ENCODE measurements at regions not wholly inside any gene's neighbourhood (a gene's known extent, or its start where the extent isn't known, plus 50 kb on each side); places are given as distances from the start of the nearest gene placed in this dataset.

DNA sequence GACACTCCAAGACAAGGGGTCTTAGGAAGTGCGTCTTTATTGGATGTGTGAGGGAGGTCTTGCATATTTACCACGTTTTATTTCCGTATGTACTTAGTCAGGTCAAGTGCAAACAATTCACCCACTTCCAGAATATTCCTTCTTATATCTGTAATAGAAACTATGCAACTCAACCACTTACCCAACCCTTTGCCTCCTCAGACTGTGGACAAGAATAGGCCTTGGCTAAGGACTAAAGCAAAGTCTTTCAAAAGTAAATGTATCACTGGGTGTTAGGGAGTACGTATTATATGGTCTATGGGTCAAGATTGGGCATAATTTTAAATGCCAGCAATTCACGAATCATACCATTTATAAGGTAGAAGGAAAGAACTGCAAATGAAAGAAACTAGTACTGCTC lies 484.8 kb downstream of the MBD2 start:
- H3K9me3 Mint-ChIP-seq = no peaks in the 10 kb centered on the region
- no peak overlapping the region for H3K4me3 Mint-ChIP-seq
- no peak for DNase-seq (ENCODE audit: low spot score in 2 of 2, unreplicated experiment in 2 of 2)
- H3K36me3 Mint-ChIP-seq = no peaks in the 10 kb centered on the region
- TF ChIP-seq, protein P1, sequence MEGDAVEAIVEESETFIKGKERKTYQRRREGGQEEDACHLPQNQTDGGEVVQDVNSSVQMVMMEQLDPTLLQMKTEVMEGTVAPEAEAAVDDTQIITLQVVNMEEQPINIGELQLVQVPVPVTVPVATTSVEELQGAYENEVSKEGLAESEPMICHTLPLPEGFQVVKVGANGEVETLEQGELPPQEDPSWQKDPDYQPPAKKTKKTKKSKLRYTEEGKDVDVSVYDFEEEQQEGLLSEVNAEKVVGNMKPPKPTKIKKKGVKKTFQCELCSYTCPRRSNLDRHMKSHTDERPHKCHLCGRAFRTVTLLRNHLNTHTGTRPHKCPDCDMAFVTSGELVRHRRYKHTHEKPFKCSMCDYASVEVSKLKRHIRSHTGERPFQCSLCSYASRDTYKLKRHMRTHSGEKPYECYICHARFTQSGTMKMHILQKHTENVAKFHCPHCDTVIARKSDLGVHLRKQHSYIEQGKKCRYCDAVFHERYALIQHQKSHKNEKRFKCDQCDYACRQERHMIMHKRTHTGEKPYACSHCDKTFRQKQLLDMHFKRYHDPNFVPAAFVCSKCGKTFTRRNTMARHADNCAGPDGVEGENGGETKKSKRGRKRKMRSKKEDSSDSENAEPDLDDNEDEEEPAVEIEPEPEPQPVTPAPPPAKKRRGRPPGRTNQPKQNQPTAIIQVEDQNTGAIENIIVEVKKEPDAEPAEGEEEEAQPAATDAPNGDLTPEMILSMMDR (IDR thresholded peaks at IDR 0.05; ENCODE audit: unreplicated experiment) = no peak
- no peaks in the 10 kb centered on the region for H3K4me1 Mint-ChIP-seq
- no peaks in the 10 kb centered on the region for H3K27me3 Mint-ChIP-seq (ENCODE audit: low read depth)
- H3K27ac Mint-ChIP-seq = no peak overlapping the region

DNA sequence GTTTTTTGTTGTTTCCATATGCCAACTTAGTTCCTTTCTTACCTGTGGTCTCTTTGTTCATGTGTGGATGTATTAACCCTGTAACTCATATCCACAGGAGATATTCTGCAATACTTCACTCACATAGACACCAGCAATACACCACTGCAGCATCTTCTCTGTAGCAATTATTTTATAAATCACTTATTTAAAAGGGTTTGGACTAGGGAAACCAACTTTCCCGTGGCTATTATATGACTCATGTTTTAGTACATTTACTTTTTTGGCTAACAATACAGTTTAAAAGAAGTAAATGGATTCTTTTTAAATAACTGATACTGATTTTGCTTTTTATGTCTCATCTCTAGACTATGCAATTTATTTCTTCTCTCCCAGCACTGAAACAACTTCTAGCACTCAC lies 488.9 kb downstream of the MBD2 start:
- DNase-seq (ENCODE audit: low spot score in 2 of 2, unreplicated experiment in 2 of 2) = no peak
- H3K9me3 Mint-ChIP-seq = peaks cover 5% of the 10 kb centered on the region
- H3K36me3 Mint-ChIP-seq = no peaks in the 10 kb centered on the region
- no peak overlapping the region for H3K27ac Mint-ChIP-seq
- H3K4me1 Mint-ChIP-seq = no peaks in the 10 kb centered on the region
- no peak overlapping the region for H3K4me3 Mint-ChIP-seq
- no peaks in the 10 kb centered on the region for H3K27me3 Mint-ChIP-seq (ENCODE audit: low read depth)
- TF ChIP-seq, protein P1 (IDR thresholded peaks at IDR 0.05; ENCODE audit: unreplicated experiment) = no peak

DNA sequence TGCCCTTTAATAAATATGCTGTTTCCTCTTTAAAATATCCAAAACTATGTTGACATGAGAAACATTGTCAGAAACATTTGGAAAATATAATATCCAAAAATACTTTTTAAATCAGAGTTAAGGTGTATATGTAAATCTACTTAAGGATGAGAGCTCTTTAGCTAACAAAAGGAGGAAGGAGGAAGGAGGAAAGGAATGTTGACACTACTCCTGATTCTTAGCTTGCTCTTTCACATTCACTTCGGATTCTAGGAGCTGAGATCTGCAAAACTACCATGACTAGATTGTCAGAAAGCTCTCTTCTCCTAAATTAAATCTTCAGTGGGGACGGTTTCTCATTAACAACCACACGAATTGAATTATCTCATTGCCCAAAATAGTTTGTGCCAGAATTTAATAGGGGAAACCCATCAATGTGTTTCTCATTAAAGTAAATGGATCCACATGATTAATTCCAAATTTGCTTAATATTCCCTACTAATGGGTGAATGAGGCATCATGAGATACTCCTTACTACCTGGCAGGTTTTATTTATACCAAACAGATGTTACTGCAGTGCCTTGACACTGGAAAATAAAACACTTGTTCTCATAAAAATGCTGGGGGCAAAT lies 509.1 kb downstream of the MBD2 start:
- Mint-ChIP-seq H3K4me3 (no peak overlapping the region), H3K36me3 (no peaks in the 10 kb centered on the region), H3K9me3 (no peaks in the 10 kb centered on the region), H3K27ac (no peak overlapping the region), H3K4me1 (no peaks in the 10 kb centered on the region), H3K27me3 (ENCODE audit: low read depth) (peaks cover 3% of the 10 kb centered on the region)
- DNase-seq (ENCODE audit: low spot score in 2 of 2, unreplicated experiment in 2 of 2) = no peak
- TF ChIP-seq, protein P1 (IDR thresholded peaks at IDR 0.05; ENCODE audit: unreplicated experiment) = no peak

DNA sequence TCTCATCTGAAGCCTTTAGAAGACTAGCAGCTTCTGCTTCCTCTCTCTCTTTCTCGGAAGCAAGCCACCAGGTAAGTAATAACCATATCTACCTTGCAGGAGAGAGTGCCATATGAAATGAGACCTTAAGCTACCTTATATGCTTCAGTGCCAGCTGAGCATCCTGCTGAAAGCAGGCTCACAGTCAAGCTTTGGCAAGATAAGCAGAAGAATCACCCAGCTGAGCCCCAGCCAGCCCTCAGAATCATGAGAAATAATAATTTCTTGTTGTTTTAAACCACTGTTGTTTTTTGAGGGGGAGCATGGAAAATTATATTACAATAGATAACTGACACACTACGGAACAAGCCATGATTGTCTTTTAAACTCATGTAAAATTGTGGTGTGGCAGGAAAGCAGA lies 514.4 kb downstream of the MBD2 start:
- H3K4me1 Mint-ChIP-seq = no peaks in the 10 kb centered on the region
- H3K27me3 Mint-ChIP-seq (ENCODE audit: low read depth) = no peaks in the 10 kb centered on the region
- TF ChIP-seq, protein P1 (IDR thresholded peaks at IDR 0.05; ENCODE audit: unreplicated experiment) = no peak
- DNase-seq (ENCODE audit: low spot score in 2 of 2, unreplicated experiment in 2 of 2) = no peak
- H3K4me3 Mint-ChIP-seq = no peak overlapping the region
- no peak overlapping the region for H3K27ac Mint-ChIP-seq
- H3K9me3 Mint-ChIP-seq = peaks cover 6% of the 10 kb centered on the region
- no peaks in the 10 kb centered on the region for H3K36me3 Mint-ChIP-seq

DNA sequence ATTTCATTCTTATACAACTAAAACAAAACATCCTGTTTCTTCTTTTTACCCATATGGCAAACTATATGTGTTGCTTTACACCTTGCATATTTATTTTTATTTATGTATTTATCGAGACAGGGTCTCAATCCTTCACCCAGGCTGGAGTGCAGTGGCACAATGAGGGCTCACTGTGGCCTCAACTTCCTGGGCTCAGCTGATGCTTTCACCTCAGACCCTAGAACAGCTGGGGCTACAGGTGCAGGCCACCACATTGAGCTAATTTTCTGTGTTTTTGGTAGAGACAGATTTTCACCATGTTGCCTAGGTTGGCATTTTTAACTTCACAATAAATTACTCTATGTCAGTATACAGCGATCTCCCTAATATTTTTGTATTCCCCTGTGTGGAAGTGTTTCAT lies 522.0 kb downstream of the MBD2 start:
- Mint-ChIP-seq H3K4me3 (no peak overlapping the region), H3K27ac (no peak overlapping the region), H3K9me3 (no peaks in the 10 kb centered on the region), H3K4me1 (no peaks in the 10 kb centered on the region), H3K36me3 (no peaks in the 10 kb centered on the region), H3K27me3 (ENCODE audit: low read depth) (peaks cover 2% of the 10 kb centered on the region)
- no peak for DNase-seq (ENCODE audit: low spot score in 2 of 2, unreplicated experiment in 2 of 2)
- TF ChIP-seq, protein P1 (IDR thresholded peaks at IDR 0.05; ENCODE audit: unreplicated experiment) = no peak

DNA sequence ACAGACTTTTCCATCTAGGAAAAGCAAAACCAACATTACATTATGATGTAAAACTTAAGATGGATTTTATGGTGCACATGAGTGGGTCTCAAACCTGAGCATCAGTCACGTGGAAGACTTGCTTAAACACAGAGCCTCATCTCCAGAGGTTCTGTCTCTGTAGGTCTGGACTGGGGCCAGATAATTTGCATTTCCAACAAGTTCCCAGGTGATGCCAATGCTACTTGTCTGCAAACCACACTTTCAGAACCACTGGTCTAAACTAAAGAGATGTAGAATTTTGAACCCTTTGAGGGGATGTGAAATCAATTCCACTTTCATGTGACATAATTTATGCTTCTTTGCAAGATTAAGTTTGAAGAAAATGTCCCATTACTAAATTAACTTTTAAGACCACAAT lies 522.8 kb downstream of the MBD2 start:
- peaks cover 2% of the 10 kb centered on the region for H3K27me3 Mint-ChIP-seq (ENCODE audit: low read depth)
- H3K36me3 Mint-ChIP-seq = no peaks in the 10 kb centered on the region
- TF ChIP-seq, protein P1 (IDR thresholded peaks at IDR 0.05; ENCODE audit: unreplicated experiment) = no peak
- no peak overlapping the region for H3K27ac Mint-ChIP-seq
- H3K4me1 Mint-ChIP-seq = no peaks in the 10 kb centered on the region
- no peak overlapping the region for H3K4me3 Mint-ChIP-seq
- no peaks in the 10 kb centered on the region for H3K9me3 Mint-ChIP-seq
- no peak for DNase-seq (ENCODE audit: low spot score in 2 of 2, unreplicated experiment in 2 of 2)

Measured in mesothelial cell of epicardium (in vitro differentiated cells).